GM13976 (cell line): ENCODE measurements at regions not wholly inside any gene's neighbourhood (a gene's known extent, or its start where the extent isn't known, plus 50 kb on each side); places are given as distances from the start of the nearest gene placed in this dataset.

Experiments used
- DNase-seq: peaks from one replicate; pipeline ENCODE4 v3.0.0; 2012; ENCODE audit warnings: low spot score
- in situ Hi-C: fragments of 300-500 bp; cut with MboI; formaldehyde crosslinking; loops from one replicate; pipeline ENCODE4 v1.12.0; 2022; ENCODE audit warnings: low sequenced_read_pairs, mixed read lengths, inconsistent platforms; ENCODE audit not compliant: unreplicated experiment
- TF ChIP-seq, protein P1 (sequence below): IDR thresholded peaks from 2 replicates; pipeline ENCODE4 v1.5.1; 2012; ENCODE audit warnings: borderline replicate concordance, mild to moderate bottlenecking; ENCODE audit not compliant: insufficient read depth; ENCODE audit errors: extremely low read depth, missing control alignments, control extremely low read depth

DNA sequence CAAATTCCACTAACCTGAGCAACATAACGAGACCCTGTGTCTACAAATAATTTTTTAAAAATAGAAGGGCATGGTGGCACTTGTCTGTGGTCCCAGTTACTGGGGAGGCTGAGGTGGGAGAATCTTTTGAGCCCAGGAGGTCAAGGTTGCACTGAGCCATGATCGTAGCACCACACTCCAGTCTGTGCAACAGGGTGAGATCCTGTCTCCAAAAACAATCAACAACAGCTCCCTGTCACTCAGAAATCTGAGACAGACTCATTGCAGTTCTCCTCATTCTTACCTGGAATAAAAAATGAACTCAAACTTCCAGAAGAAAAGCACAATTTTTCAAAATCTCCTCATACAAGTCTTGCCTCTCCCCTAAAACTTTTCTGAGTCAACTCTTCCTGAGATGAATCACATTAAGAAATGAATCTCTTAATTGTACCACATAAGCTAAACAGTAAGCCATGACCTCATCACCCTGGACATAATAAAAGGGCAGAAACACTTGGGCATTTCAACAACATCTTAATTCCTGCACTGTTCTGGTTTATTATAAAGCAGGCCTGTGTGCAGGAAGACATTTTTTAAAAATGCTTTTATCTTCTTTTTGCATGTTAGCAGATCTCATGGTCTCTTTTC is 214.3 kb upstream of the CDKN3 start:
- no peak for DNase-seq

DNA sequence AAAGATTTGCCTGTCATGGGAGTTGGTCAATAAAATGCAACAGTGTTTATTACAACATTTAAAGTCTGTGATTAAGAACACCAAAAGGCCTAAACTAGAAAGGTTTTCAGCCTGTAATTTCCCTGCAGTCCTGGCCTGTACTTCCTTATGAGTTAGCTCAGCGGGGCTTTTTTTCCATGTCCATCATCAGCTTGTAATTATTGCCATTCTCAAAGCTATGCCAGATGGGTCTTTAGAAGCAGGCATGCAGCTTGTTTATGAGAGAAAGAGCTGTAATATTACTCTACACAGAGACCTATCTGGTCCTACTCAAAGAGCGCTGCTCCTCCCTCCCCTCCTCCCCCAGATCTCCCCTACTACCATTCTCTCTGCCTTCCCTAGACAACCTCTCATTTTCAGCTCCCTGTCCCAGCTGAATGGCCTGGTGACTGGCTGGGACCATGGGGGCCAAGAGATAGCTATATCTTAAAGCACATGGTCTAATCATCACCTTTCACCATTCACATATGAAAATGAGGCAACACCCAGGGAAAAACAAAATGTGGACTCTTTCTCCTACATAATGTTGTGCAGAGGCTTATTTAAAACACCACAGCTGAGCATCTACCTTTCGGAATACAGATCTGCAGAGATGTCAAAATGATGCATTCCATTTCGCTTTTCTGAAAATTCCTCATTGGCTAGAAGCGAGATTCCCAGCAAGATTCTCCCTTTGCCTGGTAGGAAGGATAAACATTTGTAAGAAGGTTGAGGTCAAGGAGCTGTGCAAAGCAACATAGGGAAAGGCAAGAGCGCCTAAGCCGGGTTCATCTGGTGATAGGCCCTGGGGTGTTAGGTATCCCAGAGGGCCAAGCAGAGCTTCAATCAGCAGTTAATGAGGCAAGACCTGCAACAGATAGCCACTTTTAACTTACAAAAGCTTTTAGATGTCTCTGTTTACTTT is 209.7 kb upstream of the CDKN3 start:
- in situ Hi-C loops = no loop called here
- no peak for DNase-seq
- TF ChIP-seq, protein P1, sequence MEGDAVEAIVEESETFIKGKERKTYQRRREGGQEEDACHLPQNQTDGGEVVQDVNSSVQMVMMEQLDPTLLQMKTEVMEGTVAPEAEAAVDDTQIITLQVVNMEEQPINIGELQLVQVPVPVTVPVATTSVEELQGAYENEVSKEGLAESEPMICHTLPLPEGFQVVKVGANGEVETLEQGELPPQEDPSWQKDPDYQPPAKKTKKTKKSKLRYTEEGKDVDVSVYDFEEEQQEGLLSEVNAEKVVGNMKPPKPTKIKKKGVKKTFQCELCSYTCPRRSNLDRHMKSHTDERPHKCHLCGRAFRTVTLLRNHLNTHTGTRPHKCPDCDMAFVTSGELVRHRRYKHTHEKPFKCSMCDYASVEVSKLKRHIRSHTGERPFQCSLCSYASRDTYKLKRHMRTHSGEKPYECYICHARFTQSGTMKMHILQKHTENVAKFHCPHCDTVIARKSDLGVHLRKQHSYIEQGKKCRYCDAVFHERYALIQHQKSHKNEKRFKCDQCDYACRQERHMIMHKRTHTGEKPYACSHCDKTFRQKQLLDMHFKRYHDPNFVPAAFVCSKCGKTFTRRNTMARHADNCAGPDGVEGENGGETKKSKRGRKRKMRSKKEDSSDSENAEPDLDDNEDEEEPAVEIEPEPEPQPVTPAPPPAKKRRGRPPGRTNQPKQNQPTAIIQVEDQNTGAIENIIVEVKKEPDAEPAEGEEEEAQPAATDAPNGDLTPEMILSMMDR = no peak

More for the DNA sequence above, 214.3 kb upstream of the CDKN3 start:
- in situ Hi-C loops = no loop called here
- TF ChIP-seq, protein P1 = no peak

- DNase-seq = no peak
- in situ Hi-C loops = no loop called here
- TF ChIP-seq, protein P1 = no peak
These were observed 208.6 kb upstream of the CDKN3 start for GRCh38 chr14:54188064-54188666.

GRCh38 chr14:54189333-54189732 is 207.5 kb upstream of the CDKN3 start:
- in situ Hi-C loops = no loop called here
- no peak for DNase-seq
- TF ChIP-seq, protein P1 = no peak

DNA sequence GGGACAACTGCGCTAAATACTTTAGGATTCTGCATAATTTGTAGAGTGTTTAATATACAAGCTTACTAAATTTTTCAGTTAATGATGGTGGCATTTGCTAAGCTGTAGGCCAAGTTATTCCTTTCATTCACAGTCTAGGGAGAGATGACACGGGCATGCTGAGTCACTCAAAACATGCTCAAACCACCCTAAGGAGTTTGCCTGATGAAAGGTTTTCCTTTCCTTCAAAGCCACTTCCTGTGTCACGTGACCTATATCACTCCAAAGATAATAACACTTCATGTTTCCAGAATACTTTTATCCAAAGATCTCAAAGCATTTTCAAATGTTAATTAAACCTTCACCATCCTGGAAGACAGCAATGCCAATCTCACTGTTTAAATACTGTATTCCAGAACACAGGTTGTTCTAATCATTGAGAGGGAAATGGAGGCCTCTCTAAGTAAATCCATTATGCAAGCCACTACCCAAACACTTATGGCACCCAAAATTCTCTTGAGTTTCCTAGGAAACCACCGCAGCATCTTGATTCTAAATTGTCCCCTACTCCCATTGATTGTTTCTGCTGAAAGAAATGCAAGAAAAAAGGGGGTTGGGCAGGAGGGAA is 207.0 kb upstream of the CDKN3 start:
- DNase-seq = no peak
- TF ChIP-seq, protein P1 = no peak
- in situ Hi-C loops = no loop called here

DNA sequence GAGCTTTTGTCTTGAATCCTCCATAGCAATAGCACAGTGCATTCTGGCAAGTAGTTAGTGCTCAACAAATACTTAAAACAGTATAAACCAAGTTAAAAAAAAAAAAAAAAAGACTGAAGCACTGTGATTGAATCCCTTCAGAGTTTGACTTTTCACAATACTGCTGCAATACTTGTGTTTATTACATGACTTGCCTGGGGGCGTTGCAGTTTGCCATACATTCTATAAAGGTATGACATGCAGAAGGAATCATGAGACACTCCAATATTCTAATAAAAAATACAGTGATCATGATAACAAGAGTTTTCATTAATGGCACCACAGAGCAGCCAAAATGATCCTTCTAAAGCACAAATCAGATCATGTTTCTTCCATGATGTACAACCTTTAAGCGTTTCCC is 205.0 kb upstream of the CDKN3 start:
- no peak for DNase-seq
- TF ChIP-seq, protein P1 = no peak
- in situ Hi-C loops = no loop called here
